ENCODE measurements at regions not wholly inside any gene's neighbourhood (a gene's known extent, or its start where the extent isn't known, plus 50 kb on each side); places are given as distances from the start of the nearest gene placed in this dataset.

DNA sequence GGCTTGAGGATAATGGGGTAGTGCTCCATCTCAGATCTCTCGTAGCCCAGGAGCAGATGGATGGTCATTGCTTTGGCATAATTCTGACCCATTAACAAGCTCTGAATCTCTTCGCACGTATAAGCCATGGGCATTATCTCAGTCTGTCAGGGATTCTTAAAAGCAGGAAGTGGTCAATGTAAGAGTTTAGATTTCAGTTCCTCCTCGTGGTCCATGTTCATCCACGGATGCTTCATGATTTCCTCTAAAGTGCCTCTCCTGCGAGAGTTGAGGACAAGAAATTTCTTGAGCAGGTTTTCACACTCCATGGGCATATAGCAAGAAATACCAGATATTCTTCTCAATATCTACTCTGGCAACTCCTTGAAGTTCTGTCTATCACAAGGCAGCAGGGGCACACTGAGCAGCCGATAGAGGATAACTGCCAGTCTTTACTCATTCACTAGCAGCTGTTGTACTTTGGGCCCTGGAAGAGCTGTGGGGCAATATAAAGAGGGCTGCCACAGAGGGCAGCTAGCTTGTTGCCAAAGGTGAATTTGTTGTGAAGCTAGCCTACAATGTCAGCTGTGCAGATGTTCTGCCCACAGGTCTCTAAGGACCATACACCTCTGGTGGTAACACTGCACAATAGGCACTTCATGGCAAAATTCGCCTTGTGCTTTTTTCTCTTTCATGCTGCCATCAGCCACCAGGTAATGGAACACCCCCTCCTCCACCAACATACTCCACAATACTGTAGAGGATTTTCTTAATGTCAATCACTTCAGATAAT is 52.0 kb upstream of the WDR17 start:
- DNase-seq = no peak

DNA sequence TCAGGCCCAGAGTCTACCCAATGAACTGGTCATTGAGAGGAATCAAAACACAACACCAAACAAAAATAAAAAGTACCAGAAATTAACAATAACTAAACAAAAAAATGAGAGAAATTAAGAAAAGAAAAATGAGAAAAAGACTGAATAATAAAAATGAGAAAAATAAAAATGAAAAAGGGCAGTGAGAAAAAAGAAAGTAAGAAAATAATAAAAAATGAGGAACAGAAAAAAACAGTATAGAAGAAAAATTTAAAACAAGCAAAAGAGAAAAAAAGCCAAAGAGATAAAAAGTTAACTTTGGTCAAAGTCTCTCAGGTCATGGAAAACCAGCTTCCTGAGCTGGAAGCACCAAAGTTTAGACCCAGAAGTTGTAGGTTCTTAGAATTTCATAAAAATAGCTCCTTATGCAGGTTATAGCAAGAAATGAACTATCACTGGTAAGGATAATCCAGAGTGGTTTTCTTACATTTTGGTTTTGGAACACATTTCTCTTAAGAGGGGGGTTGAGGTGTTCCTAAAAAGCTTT is 51.0 kb upstream of the WDR17 start:
- DNase-seq = no peak

Data from hematopoietic multipotent progenitor cell treated with erythropoietin and hydrocortisone succinate and interleukin-3 and kit ligand, for 6 days (in vitro differentiated cells).